ENCODE measurements at regions not wholly inside any gene's neighbourhood (a gene's known extent, or its start where the extent isn't known, plus 50 kb on each side); places are given as distances from the start of the nearest gene placed in this dataset.
"Not testable (repeated sequence)": the region's sequence is repeated elsewhere in the genome, so short reads cannot be mapped to it uniquely, and the experiment has no call there.

DNA sequence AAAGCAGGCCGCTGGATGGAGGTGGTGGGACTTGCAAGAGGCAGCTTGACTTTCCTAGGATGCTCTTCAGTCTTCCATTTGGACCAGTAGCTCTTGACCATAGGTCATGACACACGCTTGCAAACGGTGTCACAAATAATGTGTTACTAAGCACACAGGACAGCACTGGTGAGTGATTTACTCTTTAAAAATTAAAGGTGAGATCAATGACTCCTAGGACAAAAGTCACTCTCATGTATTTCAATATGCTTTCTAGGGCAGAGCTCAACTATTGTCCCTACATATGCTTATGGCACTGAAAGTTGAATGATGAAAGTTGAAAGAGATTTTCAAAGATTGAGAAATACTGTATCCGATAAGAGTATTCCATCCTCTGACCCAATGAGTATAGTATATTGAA lies 496.7 kb downstream of the EBF1 start:
- no peak for DNase-seq (ENCODE audit: low read depth, low spot score)

DNA sequence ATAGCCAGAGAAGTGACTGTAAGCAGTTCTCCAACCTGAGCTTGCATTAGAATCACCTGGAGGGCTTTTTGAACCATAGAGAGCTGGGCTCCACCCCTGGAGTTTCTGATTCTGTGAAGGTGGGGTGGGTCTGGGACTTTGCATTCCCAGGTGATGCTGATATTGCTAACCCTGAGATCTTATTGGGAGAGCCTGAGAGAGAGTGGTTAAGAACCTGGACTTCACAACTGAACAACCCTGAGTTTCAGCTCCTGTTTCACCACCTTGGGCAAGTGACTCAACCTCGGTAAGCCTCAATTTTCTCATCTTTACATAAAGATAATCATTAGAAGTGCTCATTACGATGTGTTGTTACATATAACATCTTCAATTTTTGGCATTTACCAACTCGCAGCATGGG lies 498.6 kb downstream of the EBF1 start:
- no peak for DNase-seq (ENCODE audit: low read depth, low spot score)

DNA sequence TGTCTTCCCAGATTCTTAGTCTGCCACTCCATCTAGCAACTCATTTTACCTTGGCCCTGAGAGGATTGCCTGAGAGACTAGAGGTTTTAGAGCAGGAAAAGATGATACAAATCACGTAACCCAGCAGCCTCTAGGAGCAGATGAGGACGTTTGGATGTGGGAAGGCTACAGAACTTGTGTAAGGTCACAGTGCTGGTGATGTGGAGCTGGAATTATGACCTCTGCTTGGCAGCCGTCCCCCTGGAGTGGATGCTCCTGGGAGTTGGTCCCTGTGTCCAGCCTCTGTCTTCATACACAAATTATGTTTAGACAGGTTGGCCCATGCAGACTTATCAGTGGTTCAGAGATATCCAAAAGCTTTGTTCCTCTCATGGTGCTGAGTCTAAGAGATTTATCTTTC lies 499.0 kb downstream of the EBF1 start:
- DNase-seq (ENCODE audit: low read depth, low spot score), result no peak

DNA sequence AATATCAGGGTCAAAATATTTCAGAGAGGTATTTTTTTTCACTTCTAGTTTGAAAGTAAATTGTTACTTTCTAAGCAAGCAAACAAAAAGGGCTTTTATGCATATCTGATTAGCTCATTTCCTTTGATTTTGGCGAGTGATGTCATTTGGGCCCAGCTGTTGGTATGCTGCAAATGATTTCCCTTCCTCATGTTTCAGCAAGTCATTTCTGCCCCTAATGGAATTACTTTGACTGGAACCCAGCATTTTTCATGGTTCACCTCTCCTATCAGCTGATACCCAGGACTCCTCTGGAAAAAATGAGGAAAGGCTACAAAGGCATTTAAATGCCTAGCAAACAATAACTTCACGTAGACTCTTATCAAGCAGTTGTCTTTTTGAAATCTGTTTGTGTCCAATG lies 500.6 kb downstream of the EBF1 start:
- DNase-seq (ENCODE audit: low read depth, low spot score), result no peak

DNA sequence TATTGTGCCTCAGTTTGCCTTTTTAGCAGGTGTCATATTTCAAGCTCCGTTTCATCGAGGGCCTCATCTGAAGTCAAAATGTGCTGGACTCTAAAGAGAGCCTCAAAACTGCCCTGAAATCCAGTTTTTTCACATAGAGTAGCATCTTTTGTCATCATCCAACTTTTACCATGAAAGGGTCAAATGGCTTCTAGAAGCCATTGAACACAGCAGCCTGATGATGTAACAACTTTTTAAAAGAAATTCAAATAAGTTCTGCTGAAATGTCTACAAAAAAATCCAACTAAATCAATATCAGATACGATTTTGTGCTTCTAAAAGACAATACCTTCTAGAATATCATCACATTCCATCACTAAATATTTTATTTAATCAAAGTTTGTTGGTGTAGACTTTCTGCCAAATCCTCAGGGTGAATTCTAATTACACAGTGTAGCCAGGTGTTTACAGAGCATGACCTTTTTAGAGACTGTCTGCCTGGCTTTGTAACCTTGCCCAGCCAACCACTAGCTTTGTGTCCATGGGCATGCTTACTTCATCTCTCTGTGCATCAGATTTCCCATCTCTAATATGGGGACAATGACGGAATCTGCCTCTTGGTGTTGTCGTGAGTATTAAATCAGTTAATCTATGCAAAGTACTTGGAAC lies 505.0 kb downstream of the EBF1 start:
- DNase-seq (ENCODE audit: low read depth, low spot score), result no peak

DNA sequence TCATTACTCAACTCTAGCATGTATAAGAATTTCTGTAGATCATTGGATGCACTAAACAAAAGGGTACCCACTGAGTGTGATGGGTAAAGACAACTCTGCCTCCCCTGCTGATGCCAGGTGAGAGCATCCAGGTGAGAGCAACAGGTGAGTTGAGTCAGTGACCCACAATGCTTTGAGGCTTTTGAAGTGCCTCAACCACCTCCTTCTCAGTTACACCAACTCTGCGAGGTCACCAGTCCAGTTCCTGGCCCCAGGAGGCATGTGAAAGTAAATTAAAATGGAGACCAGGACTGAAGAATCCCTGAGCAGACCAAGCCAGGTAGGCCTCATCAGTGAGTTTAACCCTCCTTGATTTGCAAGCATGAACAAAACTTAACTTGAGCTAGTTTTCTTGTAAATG lies 505.8 kb downstream of the EBF1 start:
- no peak for DNase-seq (ENCODE audit: low read depth, low spot score)

DNA sequence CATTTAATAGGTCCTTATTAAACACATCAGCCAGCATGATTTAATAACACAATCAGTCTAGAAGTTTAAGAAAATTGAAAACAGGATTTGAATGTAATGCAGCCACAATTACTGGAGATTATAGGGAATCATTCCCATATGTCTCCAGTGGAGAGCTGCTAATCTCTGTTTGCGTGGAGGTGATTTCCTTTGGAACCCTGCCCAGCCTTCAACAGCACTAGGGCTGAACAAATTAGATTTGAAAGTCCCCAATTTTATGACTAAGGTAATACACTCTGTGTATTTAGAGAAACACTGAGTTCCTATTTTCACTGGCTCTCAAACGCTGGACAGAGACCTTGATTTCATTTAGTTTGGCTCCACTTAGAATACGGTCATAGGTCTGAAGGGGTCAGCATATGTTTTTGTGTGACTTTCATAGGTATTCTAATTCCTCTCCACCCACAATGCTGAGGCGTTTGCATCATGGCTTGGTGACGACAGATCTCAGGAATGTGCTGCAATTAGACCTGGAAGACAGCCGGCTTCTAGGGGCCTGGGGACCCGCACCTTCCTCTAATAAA lies 508.3 kb downstream of the EBF1 start:
- no peak for DNase-seq (ENCODE audit: low read depth, low spot score)

DNA sequence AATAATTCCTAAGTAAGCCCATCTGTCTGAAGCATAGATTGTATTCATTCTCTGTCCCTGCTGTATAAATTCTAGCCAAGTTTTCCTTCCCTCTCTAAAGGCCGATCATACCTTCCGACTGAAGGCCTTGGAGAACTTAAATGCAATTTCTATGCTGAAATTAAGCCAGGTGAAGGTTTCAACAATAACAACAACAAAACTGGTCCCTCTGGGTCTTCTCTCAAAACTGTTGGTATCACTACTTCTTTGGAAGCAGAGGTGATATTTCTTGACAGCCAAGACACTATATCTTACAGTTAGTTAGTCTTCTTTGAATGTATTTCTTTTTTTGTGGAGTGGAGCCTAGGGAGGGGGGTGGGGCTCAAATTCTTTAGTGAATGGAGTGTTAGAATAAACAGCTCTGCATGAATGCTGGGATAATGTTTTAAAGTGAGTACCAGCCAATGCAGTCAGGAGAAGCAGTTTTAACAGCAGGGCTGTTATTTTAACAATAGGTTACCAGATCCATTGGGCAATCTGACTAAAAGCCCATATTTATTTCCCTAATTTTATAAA lies 508.9 kb downstream of the EBF1 start:
- no peak for DNase-seq (ENCODE audit: low read depth, low spot score)

DNA sequence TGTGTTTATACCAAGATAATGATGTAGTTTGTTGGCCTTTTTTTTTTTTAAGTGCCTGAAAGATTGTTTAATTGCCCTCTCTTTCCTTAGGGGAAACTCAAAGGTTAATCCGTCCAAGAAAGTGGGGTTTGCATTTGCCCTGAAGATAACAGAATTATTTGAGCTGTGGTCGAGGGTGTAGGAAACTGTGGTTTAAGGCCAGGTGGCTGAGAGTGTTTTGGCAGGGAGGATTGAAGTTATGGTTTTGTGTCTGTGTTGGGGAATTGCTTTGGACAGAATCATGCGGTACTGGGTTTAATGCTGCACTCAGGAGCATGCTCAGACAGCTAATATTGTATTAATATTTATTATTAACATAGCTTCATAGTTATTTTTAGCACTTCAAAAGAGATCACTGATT lies 509.8 kb downstream of the EBF1 start:
- DNase-seq (ENCODE audit: low read depth, low spot score), result no peak

DNA sequence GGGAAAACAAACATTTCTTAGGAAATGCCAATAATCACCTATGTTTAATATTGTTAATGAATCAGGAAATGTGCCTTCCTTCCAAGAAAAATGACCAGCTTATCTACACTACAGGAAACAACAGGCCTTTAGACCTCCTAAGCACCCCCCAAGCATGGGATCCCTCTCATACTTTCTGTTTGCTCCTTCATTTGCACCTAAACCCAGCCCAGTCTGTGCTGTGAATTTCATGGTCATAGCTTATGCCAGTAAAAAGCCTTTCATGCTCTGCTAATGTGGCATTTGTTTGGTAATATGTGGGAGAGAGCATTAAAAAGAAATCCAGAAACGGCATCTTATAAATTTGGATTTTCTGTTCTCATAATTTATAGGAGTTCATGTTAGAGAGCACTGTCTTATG lies 511.1 kb downstream of the EBF1 start:
- no peak for DNase-seq (ENCODE audit: low read depth, low spot score)

DNA sequence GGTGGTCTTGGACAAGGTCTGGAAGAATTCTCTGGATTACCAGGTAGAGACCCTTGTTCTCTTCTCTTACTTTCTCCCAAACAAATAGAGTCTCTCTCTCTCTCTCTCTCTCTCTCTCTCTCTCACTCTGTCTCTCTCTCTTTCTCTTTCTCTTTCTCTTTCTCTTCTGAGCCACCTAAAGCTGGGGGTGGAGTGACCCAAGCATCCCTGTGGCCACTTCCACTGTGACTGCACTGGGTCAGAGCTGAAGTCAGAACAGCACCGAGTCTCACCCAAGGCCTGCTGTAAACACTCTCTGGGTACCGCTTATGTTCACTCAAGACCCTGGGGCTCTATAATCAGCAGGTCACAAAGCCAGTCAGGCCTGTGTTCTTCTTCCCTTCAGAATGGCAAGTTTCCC lies 513.7 kb downstream of the EBF1 start:
- DNase-seq (ENCODE audit: low read depth, low spot score), result no peak

DNA sequence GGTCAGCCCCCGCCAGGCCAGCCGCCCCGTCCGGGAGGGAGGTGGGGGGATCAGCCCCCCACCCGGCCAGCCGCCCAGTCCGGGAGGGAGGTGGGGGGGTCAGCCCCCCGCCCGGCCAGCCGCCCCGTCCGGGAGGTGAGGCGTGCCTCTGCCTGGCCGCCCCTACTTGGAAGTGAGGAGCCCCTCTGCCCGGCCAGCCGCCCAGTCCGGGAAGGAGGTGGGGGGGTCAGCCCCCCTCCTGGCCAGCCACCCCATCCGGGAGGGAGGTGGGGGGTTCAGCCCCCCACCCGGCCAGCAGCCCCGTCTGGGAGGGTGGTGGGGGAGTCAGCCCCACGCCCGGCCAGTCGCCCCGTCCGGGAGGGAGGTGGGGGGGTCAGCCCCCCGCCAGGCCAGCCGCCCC lies 517.0 kb downstream of the EBF1 start:
- not testable (repeated sequence) for DNase-seq (ENCODE audit: low read depth, low spot score)

DNA sequence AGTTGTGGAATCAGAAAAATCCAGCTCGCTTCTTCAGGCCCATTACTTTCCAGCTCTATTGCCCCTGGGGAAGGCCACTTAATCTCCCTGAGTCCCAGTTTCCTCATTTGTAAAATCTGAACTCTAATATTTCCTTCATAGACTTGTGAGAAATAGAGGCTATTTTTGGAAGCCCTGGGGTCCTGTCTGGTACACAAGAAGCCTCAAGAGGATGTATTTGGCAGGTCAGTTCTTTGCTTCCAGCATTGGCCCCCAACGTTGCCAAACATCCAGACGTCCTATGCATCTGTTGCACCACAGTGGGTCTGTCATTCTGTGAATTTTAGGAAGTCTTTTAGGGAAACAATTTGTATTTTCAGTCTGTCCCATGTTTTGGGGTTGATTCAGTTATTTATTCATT lies 525.9 kb downstream of the EBF1 start:
- DNase-seq (ENCODE audit: low read depth, low spot score), result no peak

DNA sequence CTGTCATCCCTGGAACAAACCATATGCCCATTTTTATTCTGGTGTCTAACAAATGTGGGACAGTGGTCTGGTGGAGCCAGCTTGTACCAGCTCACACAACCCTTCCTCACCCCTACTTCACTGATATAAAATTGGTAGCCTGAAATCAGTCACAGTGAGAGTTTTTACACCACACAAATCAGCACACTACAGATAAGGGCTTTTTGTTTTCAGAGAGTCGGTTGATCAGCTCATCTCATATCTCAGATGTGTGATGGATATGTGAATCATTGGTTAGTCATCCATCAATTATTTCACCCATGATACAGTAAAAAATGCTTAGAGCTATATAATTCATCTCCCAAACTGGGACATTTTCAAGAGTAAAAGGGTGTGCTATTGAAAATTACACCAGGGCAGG lies 529.2 kb downstream of the EBF1 start:
- no peak for DNase-seq (ENCODE audit: low read depth, low spot score)

DNA sequence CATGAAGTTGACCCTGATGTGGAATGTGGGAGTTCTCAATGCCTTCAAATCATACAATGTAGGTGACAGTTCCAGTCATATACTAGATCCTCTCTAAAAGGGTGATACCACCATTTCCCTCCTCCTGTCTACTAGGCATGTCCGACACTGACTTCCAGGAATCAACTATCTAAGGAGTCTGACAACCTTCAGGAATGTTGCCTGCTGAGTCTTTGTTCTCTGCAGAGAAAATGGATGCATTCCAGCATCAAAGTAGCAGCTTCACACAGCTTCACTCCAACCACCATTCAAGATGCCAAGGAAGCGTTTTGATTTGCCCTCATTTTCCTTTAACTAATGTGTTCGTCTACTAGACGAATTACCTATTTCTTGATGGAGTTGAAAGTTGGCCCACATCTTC lies 530.2 kb downstream of the EBF1 start:
- DNase-seq (ENCODE audit: low read depth, low spot score), result no peak

DNA sequence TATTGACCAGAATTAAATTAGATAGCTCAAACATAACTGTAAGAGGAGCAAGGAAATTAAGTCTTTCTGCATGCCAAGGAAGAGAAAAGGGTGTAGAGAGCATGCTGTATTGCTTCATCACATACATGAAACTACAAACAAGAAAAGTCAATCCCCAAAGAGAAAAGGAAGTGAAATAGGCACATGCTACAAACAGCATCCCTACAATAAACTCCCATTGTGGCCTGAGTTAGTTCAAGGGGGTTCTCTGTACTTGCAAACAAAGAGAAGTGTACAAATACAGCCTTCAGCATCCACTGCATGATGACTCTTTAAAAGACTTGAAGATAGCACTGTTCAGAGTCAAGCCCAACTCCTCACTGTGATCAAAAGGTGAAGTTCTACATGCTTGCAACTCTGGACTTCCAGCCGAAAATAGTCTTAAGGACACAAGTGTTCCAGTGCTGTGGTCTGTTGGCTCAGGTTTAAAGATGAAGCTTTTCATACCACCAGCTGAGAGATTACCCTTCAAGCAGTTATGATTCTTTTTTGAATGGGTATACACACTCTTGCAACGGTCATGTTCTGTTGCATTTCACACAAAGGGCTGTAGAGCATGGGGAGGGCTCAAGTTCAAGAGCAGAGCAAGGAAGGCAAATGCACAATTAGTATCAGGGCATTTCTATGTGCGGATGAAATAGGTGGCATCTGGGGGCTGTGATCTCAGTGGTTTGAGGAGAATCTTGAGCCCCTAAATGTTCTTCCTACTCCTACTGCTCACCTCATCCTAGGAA lies 534.5 kb downstream of the EBF1 start:
- DNase-seq (ENCODE audit: low read depth, low spot score), result no peak

DNA sequence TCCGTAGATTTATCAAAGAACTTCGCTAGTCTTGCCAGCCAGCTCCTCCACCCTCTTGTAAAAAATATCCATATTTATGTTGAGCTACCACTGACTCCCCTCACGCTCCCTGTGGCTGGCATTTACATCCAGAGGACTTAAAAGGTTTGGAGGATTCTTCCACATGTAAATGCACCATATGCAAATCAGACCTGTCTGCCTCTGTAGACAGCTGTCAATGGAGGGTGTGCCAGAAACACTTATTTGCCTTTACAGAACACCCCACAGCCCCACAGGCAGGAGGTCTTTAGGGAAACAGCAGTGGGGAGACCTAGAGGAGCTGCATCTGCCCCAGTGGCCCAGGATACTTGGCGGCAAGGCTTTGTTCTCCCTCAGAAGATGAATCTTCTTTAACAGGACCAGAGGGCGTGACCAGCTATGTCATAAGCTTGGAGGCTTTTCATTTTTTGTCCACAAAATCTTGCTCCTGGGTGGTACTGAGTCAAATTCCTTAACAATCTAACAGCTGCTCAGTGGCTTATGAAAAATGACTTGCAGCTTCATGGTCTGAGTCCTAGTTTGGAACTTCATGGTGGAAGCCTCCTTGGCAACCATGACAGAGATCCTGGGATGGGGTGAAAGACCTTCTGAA lies 535.8 kb downstream of the EBF1 start:
- DNase-seq (ENCODE audit: low read depth, low spot score), result no peak

DNA sequence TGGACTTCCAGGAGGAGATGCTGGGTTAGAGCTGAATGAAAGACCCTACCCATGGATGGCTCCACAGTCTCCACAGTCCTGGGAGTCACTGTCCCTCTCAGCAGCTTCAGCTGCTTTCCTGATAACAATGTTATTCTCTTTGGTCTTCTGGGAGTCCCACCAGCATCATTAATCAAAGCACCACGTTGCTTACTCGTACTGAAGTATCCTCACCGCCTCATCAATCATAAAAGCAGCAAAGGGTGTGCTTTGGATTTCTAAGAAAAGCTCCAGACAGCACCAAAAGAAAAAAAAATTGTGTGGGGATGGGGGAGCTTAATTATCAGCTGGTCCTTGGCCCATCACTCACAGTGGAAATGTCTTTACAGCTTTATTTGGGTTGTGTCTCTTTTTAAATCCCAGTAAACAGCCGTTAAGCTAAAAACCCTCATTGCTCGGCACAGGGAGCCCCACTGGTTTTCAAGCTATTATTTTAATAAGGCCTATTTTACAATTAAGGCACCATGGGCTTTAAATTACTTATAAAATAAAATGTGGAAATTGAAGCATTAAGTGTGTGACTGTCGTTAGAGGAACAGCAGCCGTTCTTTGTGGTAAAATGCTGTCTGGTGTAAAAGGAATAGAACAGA lies 538.0 kb downstream of the EBF1 start:
- DNase-seq (ENCODE audit: low read depth, low spot score), result no peak

DNA sequence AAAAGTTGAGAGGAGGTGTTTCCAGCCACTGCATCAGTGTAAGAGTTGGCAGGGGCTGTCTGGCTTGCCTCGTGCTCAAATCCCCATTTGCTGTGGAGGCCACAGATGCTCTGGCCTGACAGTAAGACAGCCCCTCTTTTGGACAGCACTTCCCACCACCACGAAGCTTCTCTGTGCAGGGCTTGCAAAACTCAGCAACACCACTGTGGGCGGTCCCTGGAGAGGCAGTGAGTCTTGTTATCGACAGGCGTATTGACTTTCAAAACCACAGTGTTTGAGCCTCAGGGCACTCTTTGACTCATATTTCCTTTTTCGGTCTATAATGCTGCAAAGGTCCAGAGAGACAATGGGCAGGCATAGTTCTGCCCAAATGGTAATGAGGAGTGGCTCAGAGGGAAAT lies 539.5 kb downstream of the EBF1 start:
- DNase-seq (ENCODE audit: low read depth, low spot score), result no peak

DNA sequence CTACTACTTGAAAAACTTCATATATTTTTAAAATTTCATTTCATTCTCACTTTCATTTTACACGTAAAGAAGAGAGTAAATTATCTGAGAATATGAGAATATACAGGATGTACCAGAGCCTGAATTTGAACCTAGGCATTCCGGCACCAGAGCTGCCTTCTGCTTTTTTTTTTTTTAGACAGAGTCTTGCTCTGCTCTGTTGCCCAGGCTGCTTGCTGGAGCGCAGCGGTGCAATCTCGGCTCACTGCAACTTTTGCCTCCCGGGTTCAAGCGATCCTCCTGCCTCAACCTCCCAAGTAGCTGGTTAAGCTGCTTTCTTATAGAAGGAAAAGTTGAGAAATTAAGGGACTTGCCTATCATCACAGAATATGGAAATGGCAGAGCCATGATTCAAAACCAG lies 540.1 kb downstream of the EBF1 start:
- DNase-seq (ENCODE audit: low read depth, low spot score), result no peak

DNA sequence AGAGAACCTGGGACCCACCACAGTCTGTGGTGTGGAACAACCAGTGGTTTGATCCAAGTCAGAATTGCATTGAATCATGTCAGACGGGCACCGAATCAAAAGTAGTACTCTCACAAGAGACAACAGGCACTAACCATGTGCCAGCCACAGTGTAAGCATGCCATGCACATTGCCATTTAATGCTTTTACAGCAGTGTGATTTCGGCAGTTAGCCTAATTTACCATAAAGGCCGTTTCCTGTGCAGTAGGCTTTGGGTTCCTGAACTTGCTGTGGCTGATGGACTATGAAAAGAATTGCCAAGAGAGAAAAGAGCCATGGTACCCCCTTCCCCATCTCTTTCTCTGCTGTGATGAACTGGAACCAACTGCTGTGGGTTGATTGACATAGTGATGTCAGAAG lies 540.6 kb downstream of the EBF1 start:
- no peak for DNase-seq (ENCODE audit: low read depth, low spot score)

DNA sequence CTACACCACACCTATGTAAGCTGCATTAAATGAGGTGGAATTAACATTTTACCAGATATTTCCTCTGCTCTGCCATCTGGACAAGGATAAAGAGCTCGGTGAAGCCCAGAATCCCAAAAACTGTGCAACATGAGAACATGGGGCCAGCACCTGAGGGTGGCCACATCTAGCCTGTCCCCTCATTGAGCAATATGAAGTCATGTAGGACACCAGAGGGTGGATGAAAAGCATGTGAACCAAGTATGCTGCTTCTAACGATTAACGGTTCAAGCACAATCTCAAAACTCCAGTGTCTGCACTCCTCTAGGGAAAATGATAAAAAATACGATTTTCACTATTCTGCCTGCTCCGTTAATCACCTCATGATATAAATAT lies 545.8 kb downstream of the EBF1 start:
- no peak for DNase-seq (ENCODE audit: low read depth, low spot score)

Measured in activated CD4-positive, CD25-positive, alpha-beta regulatory T cell treated with anti-CD3 and anti-CD28 coated beads, Interleukin-2, amount 50 U/mL, for 16 hours (primary cell).